ENCODE measurements at regions not wholly inside any gene's neighbourhood (a gene's known extent, or its start where the extent isn't known, plus 50 kb on each side); places are given as distances from the start of the nearest gene placed in this dataset.

DNA sequence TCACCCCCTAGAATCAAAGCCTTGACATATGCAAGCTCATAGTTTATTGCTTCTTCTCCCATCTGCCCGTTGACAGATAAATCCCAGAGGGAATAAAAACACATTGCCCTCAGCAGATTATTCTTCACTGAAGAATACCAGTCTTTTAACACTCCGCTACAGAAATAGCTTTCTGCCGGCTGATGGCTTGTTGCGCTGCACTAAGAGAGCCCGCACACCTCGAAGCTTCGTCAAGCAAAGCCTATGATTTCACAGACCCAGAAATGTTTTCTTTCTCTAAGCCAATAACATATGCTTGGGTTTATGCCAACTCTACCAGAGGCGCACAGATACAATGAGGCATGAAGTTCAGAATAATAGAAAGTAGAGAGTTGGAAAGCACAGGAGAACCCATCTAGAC, 208.9 kb upstream of the FOXQ1 start:
- DNase-seq, result no peak
- Mint-ChIP-seq H3K27me3 (peaks cover 6% of the 10 kb centered on the region), H3K4me1 (no peaks in the 10 kb centered on the region), H3K27ac (no peak overlapping the region), H3K4me3 (no peak overlapping the region), H3K36me3 (ENCODE audit: low read depth) (no peaks in the 10 kb centered on the region), H3K9me3 (no peaks in the 10 kb centered on the region)
- intact Hi-C loops (cut with micrococcal nuclease), result no loop called here

DNA sequence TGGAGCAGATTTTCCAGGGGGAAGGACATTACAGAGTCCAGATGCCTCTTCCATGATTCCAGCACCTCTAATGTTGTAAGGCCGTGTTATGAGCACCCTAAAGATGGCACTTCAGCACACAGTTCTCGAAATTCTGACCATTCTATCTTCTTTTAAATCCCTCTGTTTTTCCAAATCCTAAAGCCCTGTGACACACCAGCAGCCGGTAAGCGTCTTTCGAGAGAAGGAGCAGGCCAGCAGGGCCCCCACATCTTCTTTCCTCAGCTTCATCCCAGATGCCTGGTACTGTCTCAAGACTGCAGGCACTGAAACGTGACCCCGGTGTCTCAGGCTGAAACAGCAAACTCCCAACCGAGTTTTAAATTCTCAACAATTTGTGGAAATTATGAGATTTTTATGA, 211.6 kb upstream of the FOXQ1 start:
- H3K9me3 Mint-ChIP-seq, result no peaks in the 10 kb centered on the region
- no peak overlapping the region for H3K27ac Mint-ChIP-seq
- H3K36me3 Mint-ChIP-seq (ENCODE audit: low read depth), result no peaks in the 10 kb centered on the region
- no peak for DNase-seq
- intact Hi-C loops (cut with micrococcal nuclease), result no loop called here
- no peaks in the 10 kb centered on the region for H3K4me1 Mint-ChIP-seq
- H3K27me3 Mint-ChIP-seq, result peaks cover 4% of the 10 kb centered on the region
- H3K4me3 Mint-ChIP-seq, result no peak overlapping the region

DNA sequence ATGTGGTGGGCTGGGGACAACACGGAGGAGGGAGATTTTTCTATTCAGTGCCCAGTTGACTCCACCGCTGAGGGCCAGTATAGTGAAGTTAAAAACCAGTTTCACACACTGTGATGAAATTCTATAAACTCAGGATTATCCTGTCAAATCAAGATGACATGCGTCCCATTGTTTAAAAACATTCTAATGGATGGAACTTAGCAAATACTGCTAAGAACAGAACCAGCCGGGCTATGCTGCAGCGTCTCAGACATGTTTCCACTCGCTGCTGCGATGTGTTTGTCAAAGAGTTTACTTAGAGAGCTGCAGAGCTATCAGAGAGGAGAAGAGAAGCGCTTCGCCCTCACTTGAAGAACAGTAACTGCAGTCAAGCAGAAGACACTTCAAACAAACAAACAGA, 212.6 kb upstream of the FOXQ1 start:
- DNase-seq, result no peak
- Mint-ChIP-seq H3K27me3 (peaks cover 4% of the 10 kb centered on the region), H3K36me3 (ENCODE audit: low read depth) (no peaks in the 10 kb centered on the region), H3K27ac (no peak overlapping the region), H3K9me3 (no peaks in the 10 kb centered on the region), H3K4me1 (no peaks in the 10 kb centered on the region), H3K4me3 (no peak overlapping the region)
- intact Hi-C loops (cut with micrococcal nuclease), result no loop called here

DNA sequence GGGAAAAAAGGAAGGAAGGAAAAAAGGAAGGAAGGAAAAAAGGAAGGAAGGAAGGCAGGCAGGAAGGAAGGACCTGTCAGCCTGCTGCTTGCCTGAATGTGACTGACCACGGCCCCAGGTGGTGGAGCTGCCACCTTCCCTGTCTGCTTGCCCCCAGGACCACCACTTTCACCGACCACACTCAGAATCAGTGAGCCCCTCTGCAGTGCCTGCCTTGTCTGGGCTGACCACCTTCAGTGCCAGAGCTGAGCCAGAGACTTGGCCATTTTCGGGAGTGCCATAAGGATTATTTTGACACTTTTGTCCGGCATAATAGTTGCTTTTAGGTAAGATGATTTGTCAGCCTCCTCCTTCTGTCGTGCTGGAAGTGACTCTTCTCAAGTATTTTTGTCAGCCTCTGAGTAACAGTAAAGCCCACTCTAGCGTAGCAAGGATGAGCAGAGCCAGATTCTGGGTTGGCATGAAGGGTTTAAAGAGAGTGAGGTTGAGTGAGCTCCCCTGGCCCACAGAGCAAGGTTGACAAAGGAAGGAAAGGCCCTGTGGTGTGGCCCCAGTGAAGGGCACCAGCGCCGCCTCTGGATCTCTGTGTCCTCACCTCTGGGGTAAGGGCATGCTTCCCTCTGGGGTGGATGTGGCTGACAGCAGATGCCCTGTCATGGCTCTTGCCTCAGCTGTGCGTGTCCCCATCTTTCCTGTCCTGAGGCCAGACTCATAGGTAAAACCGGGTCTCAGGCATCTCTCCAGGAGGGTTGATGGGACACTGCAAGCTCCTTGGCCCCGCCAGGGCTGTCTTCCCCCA, 214.7 kb upstream of the FOXQ1 start:
- H3K4me1 Mint-ChIP-seq, result no peaks in the 10 kb centered on the region
- intact Hi-C loops (cut with micrococcal nuclease), result no loop called here
- H3K27ac Mint-ChIP-seq, result no peak overlapping the region
- H3K4me3 Mint-ChIP-seq, result no peak overlapping the region
- H3K27me3 Mint-ChIP-seq, result peaks cover 6% of the 10 kb centered on the region
- H3K36me3 Mint-ChIP-seq (ENCODE audit: low read depth), result no peaks in the 10 kb centered on the region
- no peaks in the 10 kb centered on the region for H3K9me3 Mint-ChIP-seq
- no peak for DNase-seq

DNA sequence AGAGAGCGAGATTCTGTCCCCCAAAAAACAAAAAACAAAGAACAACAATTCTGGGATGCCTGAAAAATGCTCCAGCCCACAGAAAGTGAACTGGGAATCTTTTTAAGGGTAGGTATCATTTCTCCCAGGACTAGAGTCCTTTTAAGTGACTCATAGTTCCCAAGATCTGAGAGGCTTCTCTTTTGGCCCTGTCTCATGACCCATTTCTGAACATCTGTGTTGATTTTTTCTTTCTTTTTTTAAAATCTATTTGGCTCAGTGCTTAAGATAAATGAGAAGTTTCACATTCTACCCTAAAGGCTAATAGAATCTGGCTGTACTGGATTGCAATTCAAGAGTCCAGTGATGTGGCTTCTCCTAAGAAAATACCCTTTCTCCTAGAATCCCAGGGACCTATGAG, 217.6 kb upstream of the FOXQ1 start:
- Mint-ChIP-seq H3K27ac (no peak overlapping the region), H3K27me3 (peaks cover 8% of the 10 kb centered on the region), H3K9me3 (no peaks in the 10 kb centered on the region), H3K4me3 (no peak overlapping the region), H3K36me3 (ENCODE audit: low read depth) (no peaks in the 10 kb centered on the region), H3K4me1 (no peaks in the 10 kb centered on the region)
- intact Hi-C loops (cut with micrococcal nuclease), result no loop called here
- DNase-seq, result no peak

DNA sequence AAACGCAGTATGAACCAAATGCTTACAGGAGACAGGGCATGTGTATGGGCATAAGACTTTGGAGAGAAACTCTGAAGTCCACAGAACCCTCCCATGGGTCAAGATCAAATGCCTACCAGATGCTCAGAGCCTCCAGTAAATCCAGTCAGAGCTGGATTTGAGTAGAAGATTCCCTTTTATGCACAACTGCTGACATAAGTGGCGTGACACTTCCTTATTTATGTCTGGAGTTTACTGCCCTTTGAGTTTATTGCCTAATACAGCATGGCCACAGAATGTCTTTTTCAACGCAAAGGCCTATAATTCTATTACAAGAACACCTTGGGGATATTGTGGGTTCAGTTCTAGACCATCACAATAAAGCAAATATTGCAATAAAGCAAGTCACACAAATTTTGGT, 220.0 kb upstream of the FOXQ1 start:
- Mint-ChIP-seq H3K9me3 (no peaks in the 10 kb centered on the region), H3K4me1 (no peaks in the 10 kb centered on the region), H3K27me3 (peaks cover 5% of the 10 kb centered on the region), H3K4me3 (no peak overlapping the region), H3K36me3 (ENCODE audit: low read depth) (no peaks in the 10 kb centered on the region), H3K27ac (no peak overlapping the region)
- DNase-seq, result no peak
- intact Hi-C loops (cut with micrococcal nuclease), result no loop called here

DNA sequence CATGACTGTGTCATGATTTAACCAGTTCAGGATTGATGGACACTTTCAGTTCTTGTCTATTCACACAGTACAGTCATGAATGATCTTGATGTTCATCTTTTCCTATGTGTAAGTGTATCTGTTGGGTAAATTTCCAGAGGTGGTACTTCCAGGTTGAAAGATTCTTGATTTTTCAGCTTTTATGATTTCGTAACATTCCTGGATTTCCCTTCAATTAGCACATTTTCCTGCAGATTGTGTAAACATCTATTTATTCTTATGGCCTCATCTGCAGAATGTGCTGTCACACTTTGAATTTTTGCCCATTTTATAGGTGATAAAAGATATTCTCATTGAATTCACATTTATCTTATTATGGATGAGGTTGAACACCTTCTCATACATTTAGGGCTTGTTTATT, 222.0 kb upstream of the FOXQ1 start:
- Mint-ChIP-seq H3K4me3 (no peak overlapping the region), H3K27me3 (peaks cover 5% of the 10 kb centered on the region), H3K27ac (no peak overlapping the region), H3K36me3 (ENCODE audit: low read depth) (no peaks in the 10 kb centered on the region), H3K4me1 (no peaks in the 10 kb centered on the region), H3K9me3 (no peaks in the 10 kb centered on the region)
- DNase-seq, result no peak
- intact Hi-C loops (cut with micrococcal nuclease), result no loop called here

DNA sequence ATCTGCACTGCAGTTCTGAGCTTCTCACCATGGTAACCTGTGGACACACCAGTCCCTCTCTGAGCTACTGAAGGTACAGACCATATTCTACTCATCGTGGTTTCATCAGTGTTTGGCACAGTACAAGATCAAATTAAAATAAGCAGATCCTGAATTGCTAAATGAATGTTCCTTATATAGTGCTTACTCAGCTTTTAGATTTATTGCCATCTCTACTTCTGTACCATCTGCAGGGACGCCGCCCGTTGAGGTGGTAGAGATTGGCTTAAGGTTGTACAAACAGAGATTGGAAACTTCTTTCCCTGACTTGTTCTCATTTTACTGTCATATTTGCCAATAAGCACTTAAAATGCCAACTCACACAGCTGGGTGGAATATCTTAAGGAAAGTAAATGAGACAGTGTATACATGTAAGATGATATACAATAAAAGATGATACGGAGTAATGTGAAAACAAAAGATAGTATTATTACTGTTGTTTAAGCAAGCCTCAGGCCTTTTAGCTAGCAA, 223.4 kb upstream of the FOXQ1 start:
- no peaks in the 10 kb centered on the region for H3K9me3 Mint-ChIP-seq
- no peaks in the 10 kb centered on the region for H3K4me1 Mint-ChIP-seq
- peaks cover 5% of the 10 kb centered on the region for H3K27me3 Mint-ChIP-seq
- no peaks in the 10 kb centered on the region for H3K36me3 Mint-ChIP-seq (ENCODE audit: low read depth)
- H3K4me3 Mint-ChIP-seq, result no peak overlapping the region
- intact Hi-C loops (cut with micrococcal nuclease), result no loop called here
- H3K27ac Mint-ChIP-seq, result no peak overlapping the region
- DNase-seq, result no peak

DNA sequence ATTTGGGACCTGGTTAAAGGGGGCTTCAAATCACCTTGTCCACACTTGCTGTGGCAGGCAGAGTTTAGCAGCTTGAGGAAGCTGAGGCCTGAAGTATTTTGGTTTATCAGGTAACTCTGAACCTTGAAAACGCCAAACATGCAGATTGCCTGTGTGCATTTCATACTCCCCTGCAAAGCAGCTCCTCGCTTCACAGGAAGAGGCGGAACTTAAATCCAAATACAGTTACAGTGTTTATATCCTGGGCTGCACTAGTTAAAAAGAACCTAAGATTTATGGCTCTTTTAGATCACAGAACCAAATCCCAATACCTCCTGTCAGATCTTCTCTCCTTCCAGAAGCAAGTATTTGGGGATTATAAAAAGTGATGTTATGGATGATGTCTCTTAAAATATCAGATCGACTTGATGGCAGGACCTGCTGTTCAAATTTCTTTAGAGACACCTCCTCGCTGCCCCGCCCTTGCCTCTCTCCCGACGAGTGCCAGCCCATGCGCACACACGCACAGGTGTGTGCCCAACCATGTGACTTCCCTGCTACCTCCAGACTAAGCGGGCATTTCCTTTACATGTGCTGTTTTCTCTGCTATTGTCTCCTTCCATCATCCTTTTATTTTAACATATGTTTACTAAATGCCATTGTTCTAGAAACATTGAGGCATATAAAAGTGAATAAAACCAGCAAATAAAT, 224.6 kb upstream of the FOXQ1 start:
- Mint-ChIP-seq H3K4me3 (no peak overlapping the region), H3K27ac (no peak overlapping the region), H3K36me3 (ENCODE audit: low read depth) (no peaks in the 10 kb centered on the region), H3K27me3 (peaks cover 3% of the 10 kb centered on the region), H3K4me1 (no peaks in the 10 kb centered on the region), H3K9me3 (no peaks in the 10 kb centered on the region)
- DNase-seq, result no peak
- intact Hi-C loops (cut with micrococcal nuclease), result no loop called here

DNA sequence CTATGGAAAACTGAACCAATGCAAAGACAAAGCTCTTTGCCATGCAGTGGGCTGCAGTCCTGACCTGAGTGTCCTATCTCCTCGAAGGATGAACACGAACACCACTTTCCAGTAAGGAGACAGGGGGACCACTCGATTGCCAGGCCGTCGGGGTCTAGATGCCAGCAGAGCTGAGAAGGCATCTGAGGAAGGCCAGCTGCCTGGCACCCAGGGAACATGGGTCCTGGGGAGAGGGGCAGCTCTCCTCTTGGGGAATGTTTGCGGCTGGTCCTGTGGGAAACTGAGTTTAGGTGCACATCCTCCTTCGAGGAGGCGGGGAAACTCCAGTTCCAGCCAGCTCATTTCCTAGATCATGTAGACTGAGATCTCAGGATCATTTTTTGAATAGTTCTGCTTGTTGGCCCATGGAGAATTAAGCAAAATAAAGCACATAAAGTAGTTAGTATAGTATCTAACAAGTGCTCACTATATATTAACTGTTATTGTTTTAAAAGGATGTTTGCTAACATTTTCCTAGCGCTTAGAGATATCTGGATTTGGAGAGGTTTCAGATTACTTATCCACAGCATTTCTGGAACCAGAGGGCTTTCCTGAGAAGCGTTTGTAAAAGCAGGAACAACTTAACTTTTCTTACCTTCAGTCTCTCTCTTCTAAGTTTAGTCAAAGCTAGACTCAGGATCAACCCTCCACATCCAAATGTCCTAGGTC, 225.3 kb upstream of the FOXQ1 start:
- Mint-ChIP-seq H3K4me3 (no peak overlapping the region), H3K9me3 (no peaks in the 10 kb centered on the region), H3K36me3 (ENCODE audit: low read depth) (no peaks in the 10 kb centered on the region), H3K27me3 (peaks cover 3% of the 10 kb centered on the region), H3K27ac (no peak overlapping the region), H3K4me1 (no peaks in the 10 kb centered on the region)
- intact Hi-C loops (cut with micrococcal nuclease), result no loop called here
- DNase-seq, result no peak

DNA sequence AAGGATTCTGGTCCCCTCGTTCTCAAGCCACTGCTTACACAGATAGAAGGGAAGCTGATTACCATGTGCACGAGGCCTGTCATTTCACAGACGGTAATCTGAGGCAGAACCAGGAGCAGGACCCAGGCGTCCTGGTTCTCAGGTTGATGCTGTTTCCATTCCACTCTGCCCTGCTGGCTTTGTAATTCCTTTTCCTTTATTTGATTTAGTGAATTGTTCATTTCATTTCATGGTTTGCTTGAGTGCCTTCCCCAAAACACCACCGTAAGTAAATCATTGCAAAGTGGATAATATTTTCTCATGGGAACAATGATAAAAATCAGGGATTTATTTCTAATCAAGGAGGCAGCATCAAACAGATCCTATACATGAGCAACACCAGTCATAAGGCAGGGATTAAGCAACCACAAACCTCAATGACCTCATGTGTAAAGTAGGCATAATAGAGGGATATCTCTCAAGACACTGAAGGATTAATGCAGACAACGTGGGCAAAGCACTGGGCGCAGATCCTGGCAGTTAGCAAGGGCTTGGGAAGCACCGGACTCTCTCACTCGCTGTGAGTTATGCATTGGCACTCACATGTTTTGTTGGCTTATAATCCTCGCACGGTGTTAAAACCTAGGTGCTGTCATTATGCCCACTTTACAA, 229.5 kb upstream of the FOXQ1 start:
- no peaks in the 10 kb centered on the region for H3K4me1 Mint-ChIP-seq
- intact Hi-C loops (cut with micrococcal nuclease), result no loop called here

DNA sequence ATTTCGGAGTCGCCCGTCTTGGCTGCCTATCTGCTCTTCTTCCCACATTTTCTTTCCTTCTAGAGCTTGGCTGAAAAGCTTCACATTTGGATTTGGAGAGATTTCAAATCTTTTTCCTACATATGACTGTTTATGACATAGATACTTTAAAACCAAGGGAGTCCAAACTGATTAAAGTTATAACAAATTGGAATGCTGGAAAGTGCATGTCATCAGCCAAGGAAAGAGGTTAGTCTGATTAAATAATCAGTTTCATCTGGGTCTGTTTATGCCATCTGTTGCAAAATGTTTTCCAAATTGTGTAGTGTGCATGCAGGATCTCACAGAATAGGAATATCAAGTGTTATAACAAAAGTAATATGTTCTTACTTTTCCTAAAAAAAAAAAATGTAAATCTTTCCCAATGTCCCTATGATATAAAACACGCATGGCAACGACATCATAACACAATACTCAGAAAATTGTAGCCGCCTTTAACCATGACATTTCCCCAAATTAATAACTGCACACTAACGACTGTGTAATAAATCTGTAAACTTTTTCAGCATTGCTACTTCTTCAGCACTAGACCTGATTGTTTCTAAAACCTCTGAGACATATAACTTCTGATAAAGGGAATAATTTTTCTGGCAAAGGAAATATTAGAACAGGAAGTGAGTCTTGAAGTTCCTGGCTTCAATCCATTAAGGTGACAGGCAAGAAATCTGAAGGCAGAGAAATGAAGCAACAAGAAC, 230.2 kb upstream of the FOXQ1 start:
- intact Hi-C loops (cut with micrococcal nuclease), result no loop called here

More for the DNA sequence above, 229.5 kb upstream of the FOXQ1 start:
- Mint-ChIP-seq H3K27ac (no peak overlapping the region), H3K36me3 (ENCODE audit: low read depth) (no peaks in the 10 kb centered on the region), H3K27me3 (no peaks in the 10 kb centered on the region), H3K9me3 (no peaks in the 10 kb centered on the region), H3K4me3 (no peak overlapping the region)
- no peak for DNase-seq

More for the DNA sequence above, 230.2 kb upstream of the FOXQ1 start:
- no peak overlapping the region for H3K4me3 Mint-ChIP-seq
- H3K9me3 Mint-ChIP-seq, result no peaks in the 10 kb centered on the region
- DNase-seq, result no peak
- no peak overlapping the region for H3K27ac Mint-ChIP-seq
- no peaks in the 10 kb centered on the region for H3K27me3 Mint-ChIP-seq
- no peaks in the 10 kb centered on the region for H3K36me3 Mint-ChIP-seq (ENCODE audit: low read depth)
- no peaks in the 10 kb centered on the region for H3K4me1 Mint-ChIP-seq

All from activated CD4-positive, alpha-beta T cell treated with anti-CD3 and anti-CD28 coated beads, Interleukin-2, amount 10 ng/mL, durations not matched to agents 24 days and 14 days (primary cell).